OCI-LY7 (cell line): ENCODE measurements at regions not wholly inside any gene's neighbourhood (a gene's known extent, or its start where the extent isn't known, plus 50 kb on each side); places are given as distances from the start of the nearest gene placed in this dataset.

Experiments
- BruUV-seq: library from RNA; stranded (reverse); fragments of 400-500 nt; replicated peaks from 2 replicates; lab custom pipeline; 2021; lab: Mats Ljungman, UMichigan
- CTCF ChIA-PET: fragments of 300-600 bp; sonication (Branson Sonifier 250); formaldehyde crosslinking; loops from one replicate; lab custom pipeline; 2022; ENCODE audit warnings: antibody characterized with exemption; ENCODE audit not compliant: unreplicated experiment; lab: Charles Lee
- POLR2A ChIA-PET: fragments of 300-600 bp; sonication (Branson Sonifier 250); formaldehyde crosslinking; loops from one replicate; lab custom pipeline; 2022; ENCODE audit warnings: antibody characterized with exemption; lab: Charles Lee
- DNase-seq: peaks from one replicate; pipeline ENCODE4 v3.0.0-alpha.2; 2015; ENCODE audit warnings: low spot score
- H2AFZ ChIP-seq: fragments of 200-600 bp; sonication (generic), shearing (Covaris generic); 2 replicates; pipeline ENCODE4 v1.6.1; 2014; ENCODE audit warnings: mild to moderate bottlenecking, antibody characterized with exemption, low read length, moderate library complexity
- H3K27ac ChIP-seq: fragments of 200-600 bp; sonication (generic); 2 replicates; pipeline ENCODE4 v1.5.1; 2014; ENCODE audit warnings: mixed run types, low read depth, mild to moderate bottlenecking, moderate library complexity, low read length, inconsistent platforms; ENCODE audit not compliant: poor library complexity, severe bottlenecking
- H3K36me3 ChIP-seq: fragments of 200-600 bp; sonication (generic); 2 replicates; pipeline ENCODE4 v1.6.1; 2014; ENCODE audit warnings: mild to moderate bottlenecking, antibody characterized with exemption, low read length, moderate library complexity, mixed read lengths; ENCODE audit not compliant: insufficient read depth
- H3K4me1 ChIP-seq: fragments of 200-600 bp; sonication (generic); 2 replicates; pipeline ENCODE4 v1.5.1; 2014; ENCODE audit warnings: mild to moderate bottlenecking, low read length; ENCODE audit not compliant: insufficient read depth, poor library complexity, severe bottlenecking
- H3K4me2 ChIP-seq: fragments of 200-600 bp; sonication (generic); 2 replicates; pipeline ENCODE4 v1.6.1; 2014; ENCODE audit warnings: mild to moderate bottlenecking, low read length
- H3K4me3 ChIP-seq: fragments of 200-600 bp; sonication (generic); 2 replicates; pipeline ENCODE4 v1.5.1; 2014; ENCODE audit warnings: mild to moderate bottlenecking, low read depth, low read length; ENCODE audit not compliant: poor library complexity, severe bottlenecking
- H3K79me2 ChIP-seq: fragments of 200-600 bp; sonication (generic); 2 replicates; pipeline ENCODE4 v1.6.1; 2016; ENCODE audit warnings: low read depth, mild to moderate bottlenecking, low read length, moderate library complexity, mixed read lengths; ENCODE audit not compliant: insufficient read depth
- H3K9me2 ChIP-seq: fragments of 200-600 bp; sonication (generic); 2 replicates; pipeline ENCODE4 v1.6.1; 2016; ENCODE audit warnings: mild to moderate bottlenecking, low read length, mixed read lengths; ENCODE audit not compliant: insufficient read depth
- H3K9me3 ChIP-seq: fragments of 200-600 bp; sonication (generic); 2 replicates; pipeline ENCODE4 v1.6.1; 2014; ENCODE audit warnings: mild to moderate bottlenecking, mixed run types, low read length, mixed read lengths
- H4K20me1 ChIP-seq: fragments of 200-600 bp; sonication (generic); 2 replicates; pipeline ENCODE4 v1.6.1; 2014; ENCODE audit warnings: mild to moderate bottlenecking, antibody characterized with exemption, low read length, moderate library complexity, mixed read lengths; ENCODE audit not compliant: insufficient read depth
- CTCF ChIP-seq: fragments of 200-600 bp; sonication (generic); conservative IDR thresholded peaks from 2 replicates; pipeline ENCODE4 v1.5.1; 2014; ENCODE audit warnings: mild to moderate bottlenecking, antibody characterized with exemption, low read length, moderate library complexity, mixed read lengths
- EZH2phosphoT487 ChIP-seq: fragments of 200-600 bp; sonication (generic); IDR thresholded peaks from 2 replicates; pipeline ENCODE4 v1.6.1; 2018; ENCODE audit warnings: low read depth, borderline replicate concordance, mild to moderate bottlenecking, mixed run types, antibody characterized with exemption, low read length, moderate library complexity, mixed read lengths
- intact Hi-C: fragments of 100-400 bp; cut with micrococcal nuclease; formaldehyde crosslinking; loops from one replicate; pipeline ENCODE4 v1.10.0; 2022; ENCODE audit not compliant: unreplicated experiment

GRCh38 chr5:143870362-143870761, 58.4 kb downstream of the HMHB1 start:
- no peaks in the 10 kb centered on the region for H3K79me2 ChIP-seq
- H4K20me1 ChIP-seq: no peaks in the 10 kb centered on the region
- no peaks in the 10 kb centered on the region for H3K9me2 ChIP-seq
- H3K36me3 ChIP-seq: no peaks in the 10 kb centered on the region
- no TSS peak for BruUV-seq
- H3K9me3 ChIP-seq: no peaks in the 10 kb centered on the region
- no peak overlapping the region for H3K4me3 ChIP-seq
- no peak overlapping the region for H3K4me2 ChIP-seq
- ChIA-PET POLR2A (interaction anchor here (0.7 to 1.1 kb wide), 4 partner anchors 9 to 841 kb away, joined by 3 to 4 read pairs (median 4); no protein-coding TSS in a partner anchor), CTCF (no interaction called here)
- H3K4me1 ChIP-seq: no peaks in the 10 kb centered on the region
- intact Hi-C loops: no loop called here
- H2AFZ ChIP-seq: no peak overlapping the region
- no peak for DNase-seq
- TF ChIP-seq CTCF: no peak
- no peak for TF ChIP-seq EZH2phosphoT487
- H3K27ac ChIP-seq: no peak overlapping the region

GRCh38 chr5:143870871-143871632, 59.1 kb downstream of the HMHB1 start:
- Histone ChIP-seq H3K4me2 (no peak overlapping the region), H3K4me1 (no peaks in the 10 kb centered on the region), H3K9me3 (no peaks in the 10 kb centered on the region), H4K20me1 (no peaks in the 10 kb centered on the region), H3K36me3 (no peaks in the 10 kb centered on the region), H3K79me2 (no peaks in the 10 kb centered on the region), H3K27ac (no peak overlapping the region), H3K9me2 (no peaks in the 10 kb centered on the region), H2AFZ (no peak overlapping the region), H3K4me3 (no peak overlapping the region)
- ChIA-PET POLR2A (interaction anchor here (0.7 to 1.1 kb wide), 2 partner anchors 8 to 39 kb away, joined by 3 to 4 read pairs; no protein-coding TSS in a partner anchor), CTCF (no interaction called here)
- no TSS peak for BruUV-seq
- DNase-seq: no peak
- TF ChIP-seq CTCF (no peak), EZH2phosphoT487 (no peak)
- intact Hi-C loops: no loop called here

GRCh38 chr5:143871672-143872071, 59.7 kb downstream of the HMHB1 start:
- H3K9me3 ChIP-seq: no peaks in the 10 kb centered on the region
- no peak overlapping the region for H3K27ac ChIP-seq
- POLR2A ChIA-PET: no interaction called here
- H3K4me2 ChIP-seq: no peak overlapping the region
- CTCF ChIA-PET: no interaction called here
- BruUV-seq: no TSS peak
- no peak for DNase-seq
- no peaks in the 10 kb centered on the region for H3K36me3 ChIP-seq
- no peak overlapping the region for H3K4me3 ChIP-seq
- no peaks in the 10 kb centered on the region for H3K9me2 ChIP-seq
- H4K20me1 ChIP-seq: no peaks in the 10 kb centered on the region
- intact Hi-C loops: no loop called here
- H2AFZ ChIP-seq: no peak overlapping the region
- TF ChIP-seq EZH2phosphoT487 (no peak), CTCF (no peak)
- H3K79me2 ChIP-seq: no peaks in the 10 kb centered on the region
- H3K4me1 ChIP-seq: no peaks in the 10 kb centered on the region
